T-helper 1 cell treated with Interleukin-12 subunit alpha and Interleukin-12 subunit beta and Interleukin-4 antibody, amounts not matched to agents 30 μg/mL and 1 μg/mL, for 36 hours (primary cell): ENCODE measurements at regions not wholly inside any gene's neighbourhood (a gene's known extent, or its start where the extent isn't known, plus 50 kb on each side); places are given as distances from the start of the nearest gene placed in this dataset.

Experiments
- H3K27ac Mint-ChIP-seq: one replicate; pipeline ENCODE4 v1.8.0; 2021; ENCODE audit warnings: mild to moderate bottlenecking, mixed read lengths
- H3K27me3 Mint-ChIP-seq: one replicate; pipeline ENCODE4 v1.8.0; 2021; ENCODE audit warnings: low read depth, mixed read lengths
- H3K36me3 Mint-ChIP-seq: one replicate; pipeline ENCODE4 v1.8.0; 2021; ENCODE audit warnings: low read depth, mixed read lengths
- H3K4me1 Mint-ChIP-seq: one replicate; pipeline ENCODE4 v1.8.0; 2021; ENCODE audit warnings: low read depth, mixed read lengths
- H3K4me3 Mint-ChIP-seq: one replicate; pipeline ENCODE4 v1.8.0; 2021; ENCODE audit warnings: mild to moderate bottlenecking, moderate library complexity, mixed read lengths
- H3K9me3 Mint-ChIP-seq: one replicate; pipeline ENCODE4 v1.8.0; 2021; ENCODE audit warnings: mixed read lengths

DNA sequence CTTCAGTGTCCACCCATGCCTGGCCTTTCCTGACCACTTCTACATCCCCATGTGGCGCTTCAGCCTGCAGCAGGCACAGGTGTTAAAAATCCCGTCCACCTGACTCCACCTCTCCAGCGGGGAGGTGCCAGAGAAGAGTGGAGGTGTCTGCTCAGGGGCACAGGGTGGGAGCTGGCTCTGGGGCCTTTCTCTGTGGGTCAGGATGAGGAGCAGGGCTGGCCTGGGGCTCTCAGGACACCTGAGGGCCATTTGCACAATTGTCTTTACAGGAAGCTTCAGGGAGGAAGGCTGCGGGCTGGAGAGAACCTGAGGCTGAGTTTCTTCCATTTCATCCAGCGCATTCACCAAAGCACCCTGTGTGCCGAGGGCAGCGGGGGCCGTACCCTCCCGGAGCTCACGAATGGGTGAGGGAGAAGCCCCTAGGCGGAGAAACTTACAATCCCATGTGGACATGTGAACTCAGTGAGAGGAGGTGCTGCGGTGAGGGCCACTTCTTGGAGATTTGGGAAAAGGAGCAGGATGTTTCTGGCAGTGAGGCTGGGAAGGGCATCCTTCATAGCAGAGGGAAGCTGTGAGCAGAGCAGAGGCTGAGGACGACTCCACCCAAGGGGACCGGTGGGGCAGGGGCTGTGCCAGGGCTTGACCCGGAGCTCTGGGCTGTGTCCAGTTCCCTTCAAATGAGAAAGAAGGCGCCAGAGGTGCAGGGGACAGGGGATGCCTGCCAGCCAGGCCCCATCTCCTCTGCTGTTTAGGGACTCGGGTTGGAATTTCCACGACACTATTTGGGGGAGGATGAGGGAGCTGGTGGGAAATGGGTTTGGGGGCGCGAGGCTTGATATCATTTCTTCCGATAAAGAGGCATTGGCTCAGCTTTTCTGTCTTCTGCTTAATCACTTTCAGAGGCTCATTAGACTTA is 155.2 kb upstream of the MYCN start:
- Mint-ChIP-seq H3K27me3 (no peaks in the 10 kb centered on the region), H3K9me3 (no peaks in the 10 kb centered on the region), H3K4me3 (no peak overlapping the region), H3K4me1 (no peaks in the 10 kb centered on the region), H3K36me3 (no peaks in the 10 kb centered on the region), H3K27ac (no peak overlapping the region)

DNA sequence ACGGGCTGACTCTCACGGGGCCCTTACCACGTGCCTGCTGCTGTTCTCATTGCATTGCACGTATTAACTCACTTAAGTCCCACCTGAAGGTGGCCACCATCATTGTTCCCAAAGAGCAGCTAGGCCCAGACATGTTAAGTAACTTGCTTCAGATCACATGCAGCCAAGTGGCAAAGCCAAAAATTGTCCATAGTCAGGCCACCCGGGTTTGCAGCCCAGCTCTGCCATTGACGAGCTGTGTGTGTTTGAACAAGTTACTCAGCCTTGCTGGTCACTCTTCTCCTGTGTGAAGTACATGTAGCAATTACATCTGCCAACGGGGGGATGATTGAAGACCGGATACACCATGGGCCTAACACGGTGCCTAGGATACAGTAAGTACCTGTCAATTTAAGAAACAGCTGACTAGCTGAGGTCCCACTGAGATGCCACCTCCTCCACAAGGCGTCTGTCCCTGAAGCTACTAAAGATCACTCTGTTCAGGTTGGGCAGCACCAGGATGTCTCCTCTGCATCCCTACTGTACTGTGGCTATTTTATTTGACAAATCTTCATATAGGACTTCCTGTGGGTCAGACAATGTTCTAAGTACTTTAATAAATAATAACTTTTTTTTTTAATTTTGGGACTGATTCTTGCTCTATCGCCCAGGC is 154.2 kb upstream of the MYCN start:
- no peaks in the 10 kb centered on the region for H3K36me3 Mint-ChIP-seq
- H3K9me3 Mint-ChIP-seq: no peaks in the 10 kb centered on the region
- no peak overlapping the region for H3K27ac Mint-ChIP-seq
- H3K27me3 Mint-ChIP-seq: no peaks in the 10 kb centered on the region
- H3K4me1 Mint-ChIP-seq: no peaks in the 10 kb centered on the region
- no peak overlapping the region for H3K4me3 Mint-ChIP-seq

DNA sequence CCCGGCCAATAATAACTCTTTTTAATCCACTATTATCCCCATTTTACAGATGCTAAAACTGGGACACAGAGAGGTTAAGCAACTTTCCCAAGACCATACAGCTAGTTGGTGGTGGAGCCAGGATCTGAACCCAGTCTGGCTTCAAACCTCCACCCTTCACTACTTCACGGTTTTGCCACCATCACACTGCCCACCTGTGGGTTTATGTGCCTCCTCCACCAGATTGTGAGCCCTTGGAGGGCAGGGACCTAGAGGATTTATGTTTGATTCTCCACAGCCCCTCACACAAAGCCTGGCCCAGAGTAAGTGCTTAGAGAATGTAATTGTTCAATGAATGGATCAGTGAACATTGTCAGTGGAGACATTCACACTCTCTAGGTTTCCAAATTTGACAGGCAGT is 153.4 kb upstream of the MYCN start:
- H3K9me3 Mint-ChIP-seq: no peaks in the 10 kb centered on the region
- no peaks in the 10 kb centered on the region for H3K27me3 Mint-ChIP-seq
- no peak overlapping the region for H3K4me3 Mint-ChIP-seq
- no peaks in the 10 kb centered on the region for H3K4me1 Mint-ChIP-seq
- H3K27ac Mint-ChIP-seq: no peak overlapping the region
- H3K36me3 Mint-ChIP-seq: no peaks in the 10 kb centered on the region

DNA sequence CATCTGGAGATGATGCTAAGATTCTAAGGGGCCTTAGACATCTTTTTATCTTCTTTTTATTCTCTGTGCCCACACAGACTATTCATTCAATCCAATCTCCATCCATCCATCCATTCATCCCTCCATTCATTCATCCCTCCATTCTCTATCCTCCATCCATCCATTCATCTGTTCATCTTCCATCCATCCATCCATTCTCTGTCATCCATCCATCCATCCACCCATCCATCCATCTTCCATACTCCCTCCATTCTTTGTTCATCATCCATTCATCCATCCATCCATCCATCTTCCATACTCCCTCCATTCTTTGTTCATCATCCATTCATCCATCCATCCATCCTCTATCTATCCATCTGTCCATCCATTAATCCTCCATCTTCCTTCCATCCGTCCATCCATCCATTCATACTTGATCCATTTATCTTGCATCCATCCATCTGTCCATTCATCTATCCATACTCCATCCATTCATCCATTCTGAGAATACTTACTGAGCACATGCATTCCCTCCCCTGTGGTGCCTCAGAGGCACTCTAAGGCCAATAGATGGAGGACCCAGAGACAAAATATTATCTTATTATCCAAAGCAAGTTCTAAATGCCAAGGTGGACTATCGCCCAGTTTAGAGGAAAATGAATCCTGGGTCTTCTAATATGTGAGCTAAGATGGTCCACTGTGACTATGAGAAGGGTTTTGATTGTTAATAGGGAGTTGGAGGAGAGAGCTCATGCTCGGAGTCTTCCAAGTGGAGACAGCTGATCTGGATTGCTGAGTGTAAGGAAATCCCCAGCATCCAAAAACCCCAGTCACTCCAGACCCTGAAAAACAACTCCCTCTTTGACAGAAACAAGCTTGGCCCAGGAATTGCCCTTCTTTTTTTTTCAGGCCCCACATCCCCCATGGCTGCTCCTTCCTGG is 152.6 kb upstream of the MYCN start:
- H3K27ac Mint-ChIP-seq: no peak overlapping the region
- H3K27me3 Mint-ChIP-seq: no peaks in the 10 kb centered on the region
- H3K4me3 Mint-ChIP-seq: no peak overlapping the region
- no peaks in the 10 kb centered on the region for H3K9me3 Mint-ChIP-seq
- no peaks in the 10 kb centered on the region for H3K36me3 Mint-ChIP-seq
- no peaks in the 10 kb centered on the region for H3K4me1 Mint-ChIP-seq

DNA sequence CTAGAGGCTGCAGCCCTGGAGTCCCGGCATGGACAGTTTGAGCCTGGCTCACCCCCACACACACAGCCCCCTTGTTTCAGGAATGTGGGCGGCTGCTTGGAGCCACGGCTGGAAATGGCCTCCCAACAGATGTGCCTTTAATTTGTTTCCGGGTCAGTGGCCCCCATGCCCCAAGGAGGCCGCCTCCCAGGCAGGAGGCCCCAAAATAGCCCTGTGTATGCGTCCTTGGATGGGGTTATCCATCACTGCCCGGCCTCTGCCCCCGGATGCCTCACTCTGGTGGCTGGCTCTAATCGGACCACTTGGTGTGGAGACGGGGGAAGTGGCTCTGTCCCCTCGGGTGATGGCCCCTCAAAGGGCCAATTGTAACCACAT is 151.9 kb upstream of the MYCN start:
- Mint-ChIP-seq H3K27me3 (no peaks in the 10 kb centered on the region), H3K9me3 (no peaks in the 10 kb centered on the region), H3K4me1 (no peaks in the 10 kb centered on the region), H3K27ac (no peak overlapping the region), H3K4me3 (no peak overlapping the region), H3K36me3 (no peaks in the 10 kb centered on the region)

DNA sequence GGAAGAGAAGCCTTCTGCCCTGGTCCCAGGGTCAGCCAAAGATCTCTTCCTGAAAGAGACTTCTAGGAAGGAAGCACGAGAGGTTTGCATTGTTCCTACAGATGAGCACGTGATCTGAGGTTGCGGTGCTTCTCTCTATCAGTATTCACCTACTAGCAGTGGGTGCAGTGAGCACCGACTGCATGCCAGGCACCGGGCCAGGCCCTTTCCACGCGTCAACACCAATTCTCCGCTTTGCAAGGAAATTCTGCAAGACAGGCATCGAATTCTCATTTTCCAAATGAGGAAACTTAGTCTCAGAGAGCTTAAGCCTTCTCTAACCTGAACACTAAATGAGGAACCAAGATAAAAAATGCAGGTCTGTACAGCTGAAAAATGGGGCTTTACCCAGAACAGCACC is 151.5 kb upstream of the MYCN start:
- H3K27ac Mint-ChIP-seq: no peak overlapping the region
- no peaks in the 10 kb centered on the region for H3K36me3 Mint-ChIP-seq
- no peaks in the 10 kb centered on the region for H3K27me3 Mint-ChIP-seq
- H3K9me3 Mint-ChIP-seq: no peaks in the 10 kb centered on the region
- no peaks in the 10 kb centered on the region for H3K4me1 Mint-ChIP-seq
- H3K4me3 Mint-ChIP-seq: no peak overlapping the region

DNA sequence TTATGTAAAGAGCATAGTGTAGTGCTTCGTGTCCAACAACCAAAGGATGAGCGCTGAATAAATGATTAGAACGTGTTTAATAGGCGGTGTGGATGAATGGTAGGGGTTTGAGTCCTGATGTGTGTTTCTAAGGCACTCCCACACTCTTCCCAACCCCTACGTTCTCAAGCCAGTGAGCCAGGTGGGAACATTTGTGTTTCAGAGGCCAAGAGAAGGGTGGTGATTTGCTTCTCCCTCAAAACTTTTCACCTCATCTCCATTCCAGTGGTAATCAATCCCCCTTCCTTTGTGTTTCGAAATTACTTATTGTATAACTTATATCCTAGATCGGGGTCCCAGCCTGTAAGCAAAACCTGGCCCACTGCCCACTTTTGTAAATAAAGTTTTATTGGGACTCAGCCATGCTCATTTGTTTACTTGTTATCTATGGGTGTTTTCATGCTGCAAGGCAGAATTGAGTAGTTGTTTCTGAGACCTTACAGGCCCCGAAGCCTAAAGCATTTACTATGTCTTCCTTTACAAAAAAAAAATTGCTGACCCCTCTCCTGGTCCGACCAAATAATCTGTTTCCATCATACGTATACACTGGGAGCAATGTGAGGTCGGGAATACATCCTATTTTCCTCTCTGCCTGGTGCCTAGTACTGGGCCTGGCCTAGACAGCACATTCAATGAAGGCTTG is 150.8 kb upstream of the MYCN start:
- Mint-ChIP-seq H3K36me3 (no peaks in the 10 kb centered on the region), H3K9me3 (no peaks in the 10 kb centered on the region), H3K27ac (no peak overlapping the region), H3K4me1 (no peaks in the 10 kb centered on the region), H3K4me3 (no peak overlapping the region), H3K27me3 (no peaks in the 10 kb centered on the region)

DNA sequence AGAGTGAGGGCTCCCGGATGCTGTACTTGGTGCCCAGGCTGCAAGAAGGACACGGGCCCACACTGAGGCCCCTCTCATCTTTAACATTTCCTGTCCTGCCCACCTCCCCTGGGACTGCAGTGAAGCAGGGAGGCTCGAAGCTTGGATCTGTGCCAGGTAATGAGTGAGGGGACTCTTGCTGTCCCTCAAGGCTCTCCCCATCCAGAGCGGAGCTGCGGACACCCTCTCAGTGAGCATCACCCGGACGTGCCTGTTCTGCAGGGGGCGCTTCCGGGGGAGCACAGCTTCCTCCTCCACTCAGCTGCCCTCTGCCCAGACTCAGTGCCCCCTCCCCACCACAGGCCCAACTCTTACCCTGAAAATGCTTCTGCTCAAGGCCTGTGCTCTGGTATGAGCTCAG is 150.0 kb upstream of the MYCN start:
- no peaks in the 10 kb centered on the region for H3K4me1 Mint-ChIP-seq
- H3K9me3 Mint-ChIP-seq: no peaks in the 10 kb centered on the region
- no peaks in the 10 kb centered on the region for H3K36me3 Mint-ChIP-seq
- H3K27me3 Mint-ChIP-seq: no peaks in the 10 kb centered on the region
- H3K4me3 Mint-ChIP-seq: no peak overlapping the region
- H3K27ac Mint-ChIP-seq: no peak overlapping the region

DNA sequence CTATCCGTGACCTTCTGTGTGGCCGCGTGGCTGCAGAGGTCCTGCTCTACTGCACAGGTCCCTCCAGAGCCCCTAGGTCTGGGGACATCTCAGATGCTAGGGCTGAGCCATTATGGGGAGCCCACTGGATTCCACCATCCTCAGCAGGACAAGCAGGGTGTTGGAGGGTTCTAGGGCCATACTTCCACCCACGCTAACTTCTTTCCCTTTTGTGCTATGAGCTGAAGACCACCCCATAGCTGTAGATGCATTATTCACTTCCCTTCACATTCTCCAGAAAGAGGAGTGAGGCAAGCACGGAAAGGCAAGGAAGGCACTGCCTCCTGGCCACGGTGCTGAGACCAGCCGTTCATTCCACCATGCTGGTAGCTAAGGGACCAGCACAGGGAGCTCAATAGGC is 149.5 kb upstream of the MYCN start:
- Mint-ChIP-seq H3K4me1 (no peaks in the 10 kb centered on the region), H3K36me3 (no peaks in the 10 kb centered on the region), H3K27me3 (no peaks in the 10 kb centered on the region), H3K27ac (no peak overlapping the region), H3K4me3 (no peak overlapping the region), H3K9me3 (no peaks in the 10 kb centered on the region)

DNA sequence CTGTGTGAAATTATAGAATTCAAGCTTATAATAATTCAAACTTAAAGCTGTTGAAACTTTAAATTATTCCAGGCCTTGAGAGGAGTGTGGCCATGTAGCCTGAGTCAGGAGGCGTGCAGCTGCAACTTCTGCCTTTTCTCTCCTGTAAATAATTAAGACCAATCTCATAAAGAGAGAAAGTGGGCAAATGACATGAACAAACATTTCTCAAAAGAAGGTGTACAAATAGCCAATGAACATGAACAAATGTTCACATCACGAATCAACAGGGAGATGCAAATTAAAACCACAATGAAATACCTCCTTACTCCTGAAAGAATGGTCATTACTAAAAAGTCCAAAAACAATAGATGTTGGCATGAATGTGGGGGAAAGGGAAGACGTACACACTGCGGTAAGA is 149.1 kb upstream of the MYCN start:
- Mint-ChIP-seq H3K4me3 (no peak overlapping the region), H3K4me1 (no peaks in the 10 kb centered on the region), H3K27me3 (no peaks in the 10 kb centered on the region), H3K36me3 (no peaks in the 10 kb centered on the region), H3K27ac (no peak overlapping the region), H3K9me3 (no peaks in the 10 kb centered on the region)

DNA sequence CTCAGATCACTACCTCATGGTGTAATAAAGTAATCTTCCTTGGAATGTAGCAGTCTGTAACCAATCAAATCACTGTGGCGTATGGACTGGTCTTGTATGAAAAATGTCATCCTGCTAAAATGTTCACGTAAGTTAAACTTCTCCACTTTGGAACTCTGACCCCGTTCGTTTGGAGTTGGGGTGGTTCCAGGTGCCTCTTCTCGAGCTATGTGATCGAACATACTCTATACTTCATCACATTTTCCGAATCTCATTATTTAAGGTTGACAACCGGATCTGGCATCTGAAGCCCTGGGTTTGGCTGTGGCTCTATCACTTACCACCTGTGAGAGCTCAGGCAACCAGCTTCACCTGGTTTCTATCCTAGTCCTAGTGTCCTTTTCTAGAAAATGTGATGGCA is 148.0 kb upstream of the MYCN start:
- H3K4me3 Mint-ChIP-seq: no peak overlapping the region
- H3K27ac Mint-ChIP-seq: no peak overlapping the region
- H3K9me3 Mint-ChIP-seq: no peaks in the 10 kb centered on the region
- no peaks in the 10 kb centered on the region for H3K4me1 Mint-ChIP-seq
- no peaks in the 10 kb centered on the region for H3K36me3 Mint-ChIP-seq
- H3K27me3 Mint-ChIP-seq: no peaks in the 10 kb centered on the region

DNA sequence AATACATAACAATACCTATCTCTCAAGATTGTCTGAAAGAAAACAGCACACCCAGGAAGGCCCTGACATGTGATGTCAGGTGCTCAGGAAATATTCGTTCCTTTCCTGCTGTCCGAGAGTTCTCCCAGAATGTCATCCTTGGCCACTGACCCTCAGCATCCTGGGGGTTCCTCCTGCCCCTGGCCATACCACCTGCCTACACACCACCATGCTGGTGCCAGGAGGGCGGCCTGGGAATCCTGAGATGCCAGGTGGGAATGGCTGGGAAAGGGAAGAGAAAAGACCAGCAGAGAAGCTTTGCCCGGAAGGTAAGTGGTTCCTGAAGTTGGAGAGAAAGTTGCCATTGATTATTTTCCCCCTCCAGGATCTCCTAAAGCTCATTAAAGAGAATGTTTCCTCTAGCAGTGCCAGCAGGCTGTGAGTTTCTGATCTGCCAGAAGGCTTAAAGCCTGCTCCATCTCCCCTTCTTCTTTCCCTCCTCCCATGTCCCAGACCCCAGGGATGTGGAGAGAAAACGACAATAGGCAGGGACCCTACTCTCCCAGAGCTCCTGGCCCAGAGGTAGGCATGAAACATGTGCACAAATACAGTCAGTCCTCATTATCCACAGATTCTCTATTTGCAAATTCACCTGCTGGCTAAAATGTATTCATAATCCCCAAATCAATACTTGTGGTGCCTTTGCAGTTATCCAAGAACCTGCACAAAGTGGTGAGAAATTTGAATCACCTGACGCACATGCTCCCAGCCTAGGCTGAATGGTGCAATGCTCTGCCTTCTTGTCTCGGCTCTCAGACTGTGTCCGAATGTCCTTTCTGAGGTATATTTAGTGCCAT is 147.1 kb upstream of the MYCN start:
- no peaks in the 10 kb centered on the region for H3K9me3 Mint-ChIP-seq
- no peaks in the 10 kb centered on the region for H3K4me1 Mint-ChIP-seq
- no peak overlapping the region for H3K27ac Mint-ChIP-seq
- H3K4me3 Mint-ChIP-seq: no peak overlapping the region
- no peaks in the 10 kb centered on the region for H3K36me3 Mint-ChIP-seq
- no peaks in the 10 kb centered on the region for H3K27me3 Mint-ChIP-seq

DNA sequence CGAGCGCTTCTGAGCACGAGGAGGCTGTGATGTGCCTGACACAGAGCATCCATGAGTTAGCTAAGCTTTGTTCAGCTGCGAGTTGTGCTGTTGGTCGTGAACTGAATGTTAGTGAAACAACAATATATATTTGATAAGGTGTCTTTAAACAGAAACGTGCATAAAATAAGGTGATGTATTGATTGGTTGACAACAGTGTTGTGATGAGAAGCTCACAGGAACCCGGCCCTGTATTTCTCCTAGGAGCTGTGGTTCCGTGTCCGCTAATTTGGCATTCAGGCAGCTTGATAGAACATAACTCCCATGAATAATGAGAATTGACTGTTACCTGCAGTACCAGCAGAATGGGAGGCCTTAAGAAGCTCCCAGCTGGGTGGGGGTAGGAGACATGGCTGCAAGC is 146.4 kb upstream of the MYCN start:
- H3K4me3 Mint-ChIP-seq: no peak overlapping the region
- no peak overlapping the region for H3K27ac Mint-ChIP-seq
- H3K4me1 Mint-ChIP-seq: no peaks in the 10 kb centered on the region
- H3K9me3 Mint-ChIP-seq: no peaks in the 10 kb centered on the region
- H3K36me3 Mint-ChIP-seq: no peaks in the 10 kb centered on the region
- H3K27me3 Mint-ChIP-seq: no peaks in the 10 kb centered on the region
